GM18909 (cell line): ENCODE measurements at regions not wholly inside any gene's neighbourhood (a gene's known extent, or its start where the extent isn't known, plus 50 kb on each side); places are given as distances from the start of the nearest gene placed in this dataset.
A peak's percentile ranks its signal among the peaks of the same experiment; 100 is the strongest.

ENCODE experiments used
- ATAC-seq: cut with Tn5 transposase; IDR thresholded peaks from one replicate; pipeline ENCODE4 v1.9.1; 2021; ENCODE audit warnings: mild to moderate bottlenecking; ENCODE audit not compliant: unreplicated experiment, poor library complexity

- ATAC-seq: no peak
These were observed 84.9 kb downstream of the MID1IP1 start for GRCh38 chrX:38886112-38886511.

- no peak for ATAC-seq
These were observed 86.0 kb downstream of the MID1IP1 start for GRCh38 chrX:38887222-38887621.

GRCh38 chrX:38890326-38890725 is 89.1 kb downstream of the MID1IP1 start:
- ATAC-seq: no peak

- ATAC-seq: no peak
These were observed 89.7 kb downstream of the MID1IP1 start for GRCh38 chrX:38890963-38891362.

- peak; percentile 94 for ATAC-seq
These were observed 90.6 kb downstream of the MID1IP1 start for GRCh38 chrX:38891641-38892413.

GRCh38 chrX:38893441-38893840 is 92.2 kb downstream of the MID1IP1 start:
- ATAC-seq: no peak

- ATAC-seq: no peak
These were observed 94.5 kb downstream of the MID1IP1 start for GRCh38 chrX:38895775-38896174.

- ATAC-seq: peak; percentile 67
These were observed 95.6 kb downstream of the MID1IP1 start for GRCh38 chrX:38896724-38897298.

GRCh38 chrX:38898261-38898660 is 97.0 kb downstream of the MID1IP1 start:
- ATAC-seq: no peak

GRCh38 chrX:38899650-38900049 is 98.4 kb downstream of the MID1IP1 start:
- no peak for ATAC-seq

- ATAC-seq: no peak
These were observed 99.5 kb downstream of the MID1IP1 start for GRCh38 chrX:38900719-38901118.

GRCh38 chrX:38902972-38903492 is 101.8 kb downstream of the MID1IP1 start:
- no peak for ATAC-seq

GRCh38 chrX:38916801-38917200 is 115.5 kb downstream of the MID1IP1 start:
- ATAC-seq: no peak

- ATAC-seq: no peak
These were observed 116.7 kb downstream of the MID1IP1 start for GRCh38 chrX:38917954-38918353.

- no peak for ATAC-seq
These were observed 117.9 kb downstream of the MID1IP1 start for GRCh38 chrX:38919202-38919601.

- ATAC-seq: no peak
These were observed 118.7 kb downstream of the MID1IP1 start for GRCh38 chrX:38919853-38920528.

GRCh38 chrX:38923451-38923969 is 122.3 kb downstream of the MID1IP1 start:
- peak; percentile 54 for ATAC-seq

GRCh38 chrX:38927592-38927991 is 126.3 kb downstream of the MID1IP1 start:
- ATAC-seq: no peak

- no peak for ATAC-seq
These were observed 128.7 kb downstream of the MID1IP1 start for GRCh38 chrX:38929966-38930421.

GRCh38 chrX:38930474-38930873 is 129.2 kb downstream of the MID1IP1 start:
- ATAC-seq: no peak

- ATAC-seq: no peak
These were observed 134.3 kb downstream of the MID1IP1 start for GRCh38 chrX:38935561-38935960.
